Psoas muscle (tissue), 7 donors: ENCODE measurements at regions not wholly inside any gene's neighbourhood (a gene's known extent, or its start where the extent isn't known, plus 50 kb on each side); places are given as distances from the start of the nearest gene placed in this dataset.

ENCODE experiments used
- ATAC-seq, 4 donors: fragments of 200-7000 bp; cut with Tn5 transposase; one replicate each; pipeline ENCODE4 v1.9.1; 2020; ENCODE audit warnings: moderate library complexity in 3 of 4, mild to moderate bottlenecking in 2 of 4
- DNase-seq, 2 donors: peaks; one replicate each; pipeline ENCODE4 v3.0.0-alpha.2; 2020
- H3K27ac ChIP-seq: fragments of 200-600 bp; one replicate; pipeline ENCODE4 v1.8.0; 2022
- H3K27me3 ChIP-seq, 3 donors: fragments of 200-600 bp in 1 of 3; one replicate each; pipeline versions ENCODE4 v1.6.1 to v1.8.0; 2013 to 2022; ENCODE audit warnings: low read length in 2 of 3, mild to moderate bottlenecking in 2 of 3, moderate library complexity in 1 of 3; ENCODE audit not compliant: insufficient read depth in 3 of 3
- H3K36me3 ChIP-seq, 2 donors: fragments of 200-600 bp in 1 of 2; one replicate each; pipeline versions ENCODE4 v1.6.1 to v1.8.0; 2013 to 2022; ENCODE audit warnings: low read depth in 1 of 2, mild to moderate bottlenecking in 1 of 2, moderate library complexity in 1 of 2; ENCODE audit not compliant: insufficient read depth in 1 of 2
- H3K4me1 ChIP-seq: fragments of 200-600 bp; one replicate; pipeline ENCODE4 v1.8.0; 2022
- H3K4me3 ChIP-seq: fragments of 200-600 bp; one replicate; pipeline ENCODE4 v1.8.0; 2022; ENCODE audit warnings: mild to moderate bottlenecking
- H3K9me3 ChIP-seq: fragments of 200-600 bp; one replicate; pipeline ENCODE4 v1.8.0; 2022
- CTCF ChIP-seq: fragments of 200-600 bp; IDR thresholded peaks from one replicate; pipeline ENCODE4 v1.8.0; 2022; ENCODE audit warnings: antibody characterized with exemption
- WGBS, 3 donors: extraction: QIAGEN DNeasy Blood & Tissue Kit; methylation state at CpG; one replicate each; pipeline versions ENCODE4 v1.1.6 to v1.1.7; 2013; 5-methylcytosine and 5-hydroxymethylcytosine counted together
- intact Hi-C, 2 donors: fragments of 100-400 bp; cut with DNase I; formaldehyde crosslinking; loops; one replicate each; pipeline versions ENCODE4 v1.11.0 to v1.14.2; 2022
- donor health status: healthy with polysubstance abuse.
- donor health status: DM: no; HTN: no; CAD: no; lungs with moderate emphysema.
- donor health status: Bipolar disorder and iron deficiency.
- donor health status: healthy.
- donor health status: DM: yes; HTN: yes; CAD: no.
- donor health status: DM: no; HTN: no; CAD: no.
- donor health status: DM: yes; HTN: yes; CAD: no.

GRCh38 chr16:5460701-5461100 lies 363.1 kb upstream of the EEF2KMT start:
- no peak overlapping the region for H3K4me3 ChIP-seq
- no peak for TF ChIP-seq CTCF
- H3K4me1 ChIP-seq, result no peaks in the 10 kb centered on the region
- no peaks in the 10 kb centered on the region for H3K27me3 ChIP-seq
- 65 to 74% (median 74%) methylated on average over 8 of the region's 8 CpGs for WGBS, 3 donors
- no peak for DNase-seq
- peaks cover under 1% of the 10 kb centered on the region for H3K9me3 ChIP-seq
- intact Hi-C loops, result no loop called here
- no peaks in the 10 kb centered on the region for H3K36me3 ChIP-seq
- no peak overlapping the region for H3K27ac ChIP-seq
- no peak for ATAC-seq

GRCh38 chr16:5459863-5460262 lies 362.3 kb upstream of the EEF2KMT start:
- DNase-seq, result no peak
- Histone ChIP-seq H3K27me3 (no peaks in the 10 kb centered on the region), H3K4me3 (no peak overlapping the region), H3K9me3 (no peaks in the 10 kb centered on the region), H3K36me3 (no peaks in the 10 kb centered on the region), H3K27ac (no peak overlapping the region), H3K4me1 (no peaks in the 10 kb centered on the region)
- ATAC-seq, result no peak
- TF ChIP-seq CTCF, result no peak
- 75 to 81% (median 79%) methylated on average over 6 of the region's 6 CpGs for WGBS, 3 donors
- intact Hi-C loops, result no loop called here

GRCh38 chr16:5455110-5455509 lies 357.5 kb upstream of the EEF2KMT start:
- no peak for TF ChIP-seq CTCF

GRCh38 chr16:5454349-5454748 lies 356.8 kb upstream of the EEF2KMT start:
- H3K9me3 ChIP-seq, result no peaks in the 10 kb centered on the region

More at GRCh38 chr16:5455110-5455509, 357.5 kb upstream of the EEF2KMT start:
- WGBS, 3 donors, result 86 to 92% (median 88%) methylated on average over 1 of the region's 1 CpG
- intact Hi-C loops, result no loop called here
- DNase-seq (no peak), ATAC-seq (no peak)
- Histone ChIP-seq H3K27ac (no peak overlapping the region), H3K27me3 (no peaks in the 10 kb centered on the region), H3K36me3 (no peaks in the 10 kb centered on the region), H3K9me3 (no peaks in the 10 kb centered on the region), H3K4me3 (no peak overlapping the region), H3K4me1 (no peaks in the 10 kb centered on the region)

More at GRCh38 chr16:5454349-5454748, 356.8 kb upstream of the EEF2KMT start:
- intact Hi-C loops, result no loop called here
- DNase-seq, result no peak
- no peak for ATAC-seq
- Histone ChIP-seq H3K27me3 (no peaks in the 10 kb centered on the region), H3K27ac (no peak overlapping the region), H3K36me3 (no peaks in the 10 kb centered on the region), H3K4me1 (no peaks in the 10 kb centered on the region), H3K4me3 (no peak overlapping the region)
- TF ChIP-seq CTCF, result no peak
